HG03108 (cell line): ENCODE measurements at regions not wholly inside any gene's neighbourhood (a gene's known extent, or its start where the extent isn't known, plus 50 kb on each side); places are given as distances from the start of the nearest gene placed in this dataset.
A peak's percentile ranks its signal among the peaks of the same experiment; 100 is the strongest.
"Not testable (repeated sequence)": the region's sequence is repeated elsewhere in the genome, so short reads cannot be mapped to it uniquely, and the experiment has no call there.

Experiments used
- ATAC-seq: cut with Tn5 transposase; IDR thresholded peaks from one replicate; pipeline ENCODE4 v1.9.1; 2021; ENCODE audit warnings: moderate library complexity; ENCODE audit not compliant: unreplicated experiment

DNA sequence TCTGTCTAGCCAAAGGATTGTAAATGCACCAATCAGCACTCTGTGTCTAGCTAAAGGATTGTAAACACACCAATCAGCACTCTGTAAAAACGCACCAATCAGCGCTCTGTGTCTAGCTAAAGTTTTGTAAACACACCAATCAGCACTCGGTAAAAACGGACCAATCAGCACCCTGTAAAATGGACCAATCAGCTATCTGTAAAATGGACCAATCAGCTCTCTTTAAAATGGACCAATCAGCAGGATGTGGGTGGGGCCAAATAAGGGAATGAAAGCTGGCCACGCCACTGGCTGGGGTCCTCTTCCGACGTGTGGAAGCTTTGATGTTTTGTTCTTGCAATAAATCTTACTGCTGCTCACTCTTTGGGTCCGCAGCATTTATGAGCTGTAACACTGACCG is 151.1 kb upstream of the SPTLC3 start:
- ATAC-seq: not testable (repeated sequence)

DNA sequence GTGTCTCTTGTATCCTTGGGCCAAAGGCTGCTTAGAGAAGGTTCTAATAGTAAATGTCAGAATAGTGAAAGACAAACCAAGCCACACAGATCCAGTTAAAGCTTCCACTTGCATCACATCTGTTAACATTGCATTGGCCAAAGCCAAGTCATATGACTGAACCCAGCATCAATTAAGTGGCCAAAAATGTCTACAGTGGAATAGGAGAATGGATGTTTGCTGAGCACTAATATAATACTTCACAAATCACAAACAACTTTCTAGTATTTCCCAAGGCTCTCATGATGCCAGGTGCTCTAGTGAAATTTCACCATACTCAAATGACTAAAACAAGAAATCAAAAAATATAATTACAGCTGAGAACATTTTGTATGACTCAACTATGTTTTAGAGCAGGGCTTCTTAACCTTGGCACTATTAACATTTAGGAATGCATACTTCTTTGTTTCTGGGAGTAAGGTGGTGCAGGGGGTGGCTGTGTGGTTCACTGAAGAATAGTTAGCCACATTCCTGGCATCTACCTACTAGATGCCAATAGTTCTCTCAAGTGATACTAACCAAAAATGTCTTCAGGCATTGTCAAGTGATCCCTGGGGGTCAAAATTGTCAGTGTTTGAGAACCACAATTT is 148.0 kb upstream of the SPTLC3 start:
- ATAC-seq: no peak

DNA sequence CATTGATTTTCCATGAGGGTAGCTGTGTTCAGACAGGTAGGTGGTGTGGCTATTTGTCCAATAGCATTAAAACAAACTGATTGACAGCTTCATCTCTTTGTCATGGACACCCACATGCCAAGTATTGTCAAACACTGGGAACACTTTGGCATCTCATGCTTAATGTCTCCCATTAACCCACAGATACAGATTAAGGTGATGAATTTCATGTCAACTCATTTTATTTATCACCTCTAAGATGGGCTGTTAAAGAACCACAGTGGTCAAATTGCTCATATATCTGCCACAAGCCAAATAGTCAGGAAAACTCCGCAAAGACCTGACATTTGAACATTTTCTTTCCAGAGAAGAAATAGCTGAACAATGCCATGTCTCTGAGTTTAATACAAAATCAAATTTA is 139.1 kb upstream of the SPTLC3 start:
- ATAC-seq: no peak

DNA sequence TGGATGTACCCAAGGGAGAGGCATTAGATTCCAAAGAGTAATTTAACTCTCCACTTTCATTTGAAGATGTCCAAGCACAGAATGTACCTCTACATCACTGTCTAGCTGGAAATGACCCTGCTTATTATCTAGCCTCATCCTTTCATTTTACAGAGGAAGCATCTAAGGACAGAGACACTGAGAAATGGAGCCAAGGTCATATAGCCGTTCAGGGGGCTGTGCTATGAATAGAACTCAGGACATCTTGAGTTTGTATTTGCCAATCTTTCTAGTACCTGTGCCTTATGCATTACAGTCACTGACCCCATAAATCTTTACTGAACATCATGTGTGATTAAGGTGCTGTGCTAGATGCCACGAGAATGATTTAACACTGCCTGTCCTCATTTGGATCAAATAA is 138.2 kb upstream of the SPTLC3 start:
- ATAC-seq: no peak

DNA sequence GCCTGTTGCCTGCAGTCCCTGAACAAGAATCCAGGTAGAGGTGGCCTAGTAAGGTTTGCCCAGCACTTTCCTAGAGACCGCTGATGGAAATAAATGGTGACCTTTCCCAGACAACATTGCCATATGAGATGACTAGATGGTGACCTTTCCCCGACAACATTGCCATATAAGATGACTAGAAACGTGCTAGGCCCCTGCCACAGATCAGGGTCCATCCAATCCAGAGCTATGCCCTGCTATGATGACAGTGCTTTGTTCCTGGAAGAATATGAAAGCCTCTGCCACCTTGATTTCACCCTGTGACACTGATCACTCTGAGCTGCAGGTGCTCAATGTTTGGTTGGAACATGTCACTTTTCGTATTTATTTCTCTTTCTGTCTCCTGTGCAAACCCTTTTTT is 133.8 kb upstream of the SPTLC3 start:
- no peak for ATAC-seq

DNA sequence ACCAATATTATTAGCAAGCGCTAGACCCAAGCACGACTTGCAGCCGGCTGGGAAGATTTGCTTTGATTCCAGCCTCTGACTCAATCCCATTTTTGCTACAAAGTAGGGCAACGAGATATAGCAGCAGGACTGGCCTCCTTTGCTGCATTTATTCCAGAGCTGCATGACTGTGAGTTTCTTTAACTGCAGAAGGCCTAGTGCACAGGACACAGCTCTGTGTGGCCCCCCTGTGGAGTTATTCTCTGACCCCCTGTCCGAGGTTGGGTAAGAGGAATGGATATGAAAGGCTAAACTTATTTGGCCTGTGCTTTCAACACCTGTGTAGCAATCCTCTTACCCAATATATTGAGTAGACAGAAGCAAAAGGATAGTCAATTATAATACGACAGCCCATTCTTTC is 133.3 kb upstream of the SPTLC3 start:
- ATAC-seq: no peak

DNA sequence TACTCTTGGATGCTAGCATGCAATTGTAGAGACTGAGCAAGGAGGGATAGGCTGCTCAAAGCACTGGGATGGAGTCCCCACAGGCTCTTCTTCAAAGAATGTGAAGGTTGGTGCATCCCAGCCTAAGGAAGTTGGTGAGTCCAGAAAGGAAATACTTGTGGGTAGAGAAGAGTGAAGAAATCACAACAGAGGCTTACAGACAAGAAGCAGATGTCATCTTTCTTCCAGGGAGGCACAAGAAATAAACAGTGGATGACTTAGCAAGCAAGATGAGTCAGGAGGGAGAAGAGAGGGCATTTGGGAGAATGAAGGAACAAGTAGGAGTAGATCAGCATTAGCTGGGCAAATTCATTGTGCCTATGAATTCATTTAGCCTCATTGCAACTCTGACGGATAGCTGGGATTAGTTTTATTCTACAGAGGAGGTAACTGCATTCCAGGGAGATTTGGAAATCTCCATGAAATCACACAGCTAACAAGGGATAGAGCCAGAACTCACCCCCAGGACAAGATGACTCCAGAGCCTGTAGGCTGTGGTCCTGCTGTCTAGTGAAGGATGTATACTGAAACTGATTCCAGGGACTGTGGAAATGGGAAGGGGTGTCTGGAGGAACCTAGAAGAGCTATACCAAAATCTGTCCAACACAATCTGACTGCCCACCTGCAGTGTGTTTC is 125.8 kb upstream of the SPTLC3 start:
- ATAC-seq: no peak

DNA sequence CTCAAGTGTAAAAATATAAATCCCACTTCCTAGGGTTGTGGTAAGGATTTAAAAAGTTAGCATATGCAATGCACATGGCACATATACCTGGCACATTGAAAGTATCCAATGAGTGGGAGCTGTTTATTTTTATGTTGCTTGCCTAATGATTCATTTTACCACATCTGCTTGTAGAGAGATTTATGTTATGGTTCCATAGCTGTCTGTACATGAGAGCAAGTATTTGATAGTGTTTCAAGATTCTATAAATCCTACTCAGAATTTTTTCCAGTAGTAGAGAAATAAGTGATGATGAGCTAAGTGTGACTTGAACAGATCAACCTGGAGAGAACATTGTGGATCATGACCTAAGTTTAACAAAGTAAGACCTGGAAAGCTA is 125.3 kb upstream of the SPTLC3 start:
- ATAC-seq: no peak

DNA sequence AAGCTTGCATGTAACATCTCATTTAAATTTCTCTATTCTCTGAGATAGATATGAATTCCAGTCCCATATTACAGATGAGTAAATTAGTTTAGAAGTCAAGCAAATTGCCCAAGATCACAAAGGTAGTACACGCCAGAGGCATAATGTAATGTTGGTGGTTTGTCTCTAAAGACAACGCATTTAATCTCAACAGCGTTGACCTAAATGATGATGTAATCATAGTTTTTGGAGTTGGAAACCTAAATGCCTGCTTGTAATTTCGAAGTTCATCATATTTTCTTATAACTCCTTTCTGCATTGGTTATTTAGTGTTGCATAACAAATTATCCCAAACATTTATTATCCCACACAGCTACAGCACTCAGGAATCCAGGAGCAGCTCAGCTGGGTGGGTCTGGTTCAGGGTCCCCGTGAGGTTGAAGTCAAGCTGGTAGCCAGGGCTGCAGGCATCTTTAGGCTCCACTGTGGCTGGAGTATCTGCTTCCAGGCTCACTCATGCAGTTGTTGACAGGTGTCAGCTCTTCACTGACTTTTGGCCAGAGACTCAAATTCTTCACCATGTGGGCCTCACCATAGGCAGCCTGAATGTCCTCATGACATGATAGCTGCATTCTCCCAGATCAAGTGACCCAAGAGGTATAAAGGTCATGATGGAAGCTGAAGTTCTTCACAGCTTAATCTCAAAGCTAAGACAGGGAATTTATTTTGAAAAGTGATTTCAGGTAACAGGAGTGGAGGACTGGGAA is 122.0 kb upstream of the SPTLC3 start:
- no peak for ATAC-seq

DNA sequence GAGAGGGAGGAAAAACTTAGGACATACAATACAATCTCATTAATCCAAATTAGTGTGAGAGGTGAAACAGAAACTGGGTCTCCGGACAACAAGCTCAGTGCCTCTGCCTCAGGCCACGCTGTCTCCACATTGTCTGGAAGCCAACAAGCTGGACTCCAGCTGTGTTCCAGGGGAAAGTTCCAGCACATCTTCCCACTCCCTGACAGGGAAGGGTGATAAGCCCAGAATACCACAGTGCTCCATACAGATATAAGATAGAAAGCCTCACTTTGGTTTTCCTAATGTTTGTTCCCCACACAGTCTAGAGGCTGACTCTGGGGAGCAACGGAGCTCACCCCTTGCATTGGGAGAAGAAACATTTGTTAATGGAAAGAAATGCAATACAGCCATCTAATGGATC is 117.1 kb upstream of the SPTLC3 start:
- no peak for ATAC-seq

DNA sequence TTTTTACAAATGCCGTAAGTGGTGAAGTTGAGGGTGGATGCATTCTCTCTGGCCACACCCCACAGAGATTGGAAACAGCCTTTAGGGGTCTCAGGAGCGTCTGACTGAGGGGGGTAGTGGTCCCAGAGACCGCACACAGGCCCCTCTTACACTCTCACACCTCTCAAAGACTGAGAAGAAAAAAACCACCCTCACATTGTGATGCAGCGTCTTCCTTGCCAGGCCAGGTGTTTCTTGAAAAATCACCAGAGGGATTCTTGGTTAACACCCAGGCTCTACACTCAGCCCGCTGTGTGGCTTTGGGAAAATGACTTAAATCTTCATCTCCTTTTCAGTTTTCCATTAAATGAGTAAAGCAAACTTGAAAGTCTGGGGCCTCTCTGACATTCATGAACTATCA is 115.8 kb upstream of the SPTLC3 start:
- no peak for ATAC-seq

DNA sequence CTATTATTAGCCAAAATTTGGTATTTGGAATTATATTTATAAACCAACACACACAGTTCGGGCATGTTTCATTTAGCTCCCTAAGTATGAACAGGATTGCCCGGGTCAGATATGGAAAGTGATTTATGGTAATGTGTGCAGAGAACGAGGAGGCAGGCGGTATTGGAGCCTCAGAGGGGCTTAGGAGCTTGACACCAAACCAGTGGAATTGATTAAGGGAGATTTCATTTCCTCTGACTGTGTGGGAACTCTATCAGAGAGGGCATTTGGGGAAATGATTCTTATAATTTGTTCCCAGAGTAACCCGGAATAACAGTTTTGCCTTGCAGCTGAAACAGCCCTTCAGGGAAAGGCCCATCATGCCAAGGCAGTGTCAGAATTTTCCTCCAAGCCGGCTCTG is 115.1 kb upstream of the SPTLC3 start:
- no peak for ATAC-seq

DNA sequence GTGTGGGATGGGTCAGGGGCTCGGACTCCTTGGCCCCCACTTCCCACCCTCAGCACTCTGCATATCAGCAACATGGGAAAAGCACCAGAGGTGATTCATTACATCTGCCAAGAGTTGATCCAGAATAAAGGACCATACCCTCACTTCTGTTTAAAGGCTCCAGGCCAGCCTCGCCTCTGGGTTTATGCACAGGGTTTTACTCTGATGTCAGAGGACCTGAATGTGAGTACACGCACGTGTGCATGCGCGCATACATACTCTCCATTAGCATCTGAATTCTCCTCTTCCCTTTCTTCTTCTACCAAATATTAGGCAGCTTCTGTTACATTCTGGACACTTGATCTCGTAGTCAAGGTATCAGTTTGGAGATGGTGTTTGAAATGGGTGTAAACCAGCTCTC is 114.7 kb upstream of the SPTLC3 start:
- ATAC-seq: no peak

DNA sequence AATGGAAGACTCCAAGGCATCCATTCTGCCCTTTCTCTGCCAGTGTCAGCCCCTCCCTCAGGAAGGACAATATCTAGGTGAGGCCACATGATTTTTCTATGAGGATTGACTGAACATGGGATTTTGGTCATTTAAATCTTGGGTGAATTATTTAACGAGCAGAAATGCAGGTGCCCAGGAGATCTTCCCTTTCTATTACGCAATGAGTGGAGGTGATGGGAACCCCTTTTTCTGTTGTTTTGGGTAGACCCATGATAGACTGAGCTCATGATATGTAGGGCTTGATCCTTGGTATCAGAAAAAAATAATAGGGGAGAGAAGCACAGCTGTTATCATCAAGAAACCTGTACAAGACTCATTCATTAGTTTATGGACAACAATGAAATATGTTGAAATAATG is 112.6 kb upstream of the SPTLC3 start:
- no peak for ATAC-seq

DNA sequence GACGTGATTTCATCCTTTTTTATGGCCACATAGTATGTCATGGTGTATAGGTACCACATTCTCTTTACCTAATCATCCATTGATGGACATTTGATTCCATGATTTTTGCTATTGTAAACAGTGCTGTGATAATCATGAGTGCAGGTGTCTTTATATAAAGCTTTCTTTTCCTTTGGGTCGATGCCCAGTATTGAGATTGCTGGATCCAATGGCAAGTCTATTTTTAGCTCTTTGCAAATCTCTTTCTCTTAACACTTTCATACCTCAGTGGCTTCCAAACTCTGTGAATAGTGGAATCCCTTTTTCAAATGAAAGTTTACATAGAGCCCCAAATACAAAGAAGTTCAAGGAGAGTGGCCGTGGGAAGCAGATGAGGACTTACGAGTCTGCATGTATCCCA is 105.8 kb upstream of the SPTLC3 start:
- ATAC-seq: no peak

DNA sequence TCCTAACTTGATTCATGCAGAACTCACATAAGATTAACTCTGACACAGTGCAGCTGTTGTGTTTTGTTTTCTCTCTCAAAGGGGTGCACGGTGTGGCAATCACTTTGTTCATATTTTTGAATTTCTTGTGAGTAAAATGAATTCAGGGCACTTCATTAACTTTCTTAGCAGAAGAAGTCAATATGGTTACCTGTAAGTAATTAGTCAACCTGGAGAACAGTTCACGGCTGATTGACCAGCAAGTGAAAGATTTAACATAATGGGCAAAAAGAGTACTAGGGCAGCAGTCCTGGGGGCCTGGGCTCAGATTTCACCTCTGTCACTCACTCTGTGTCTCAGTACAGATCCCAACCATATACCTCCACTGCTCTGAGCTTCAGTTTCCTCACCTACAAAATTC is 102.4 kb upstream of the SPTLC3 start:
- no peak for ATAC-seq

DNA sequence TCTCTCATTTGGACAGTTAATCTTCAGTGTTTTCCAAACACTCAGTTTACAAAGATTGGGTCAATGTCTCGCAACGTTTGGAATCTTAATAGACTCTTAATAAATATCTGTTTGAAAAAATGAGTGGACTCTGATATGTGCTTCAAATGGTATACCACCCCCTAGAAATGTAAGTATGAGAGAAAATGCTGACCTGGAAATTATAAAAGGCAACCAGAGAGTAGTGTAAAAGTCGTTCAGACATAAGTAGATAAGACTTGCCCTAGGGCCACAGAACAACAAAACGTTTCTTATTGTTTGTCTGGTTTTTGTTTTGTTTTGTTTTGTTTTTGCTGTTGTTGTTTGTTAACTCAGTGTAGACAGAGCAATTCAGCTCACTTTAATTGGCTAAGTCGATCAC is 97.4 kb upstream of the SPTLC3 start:
- no peak for ATAC-seq

DNA sequence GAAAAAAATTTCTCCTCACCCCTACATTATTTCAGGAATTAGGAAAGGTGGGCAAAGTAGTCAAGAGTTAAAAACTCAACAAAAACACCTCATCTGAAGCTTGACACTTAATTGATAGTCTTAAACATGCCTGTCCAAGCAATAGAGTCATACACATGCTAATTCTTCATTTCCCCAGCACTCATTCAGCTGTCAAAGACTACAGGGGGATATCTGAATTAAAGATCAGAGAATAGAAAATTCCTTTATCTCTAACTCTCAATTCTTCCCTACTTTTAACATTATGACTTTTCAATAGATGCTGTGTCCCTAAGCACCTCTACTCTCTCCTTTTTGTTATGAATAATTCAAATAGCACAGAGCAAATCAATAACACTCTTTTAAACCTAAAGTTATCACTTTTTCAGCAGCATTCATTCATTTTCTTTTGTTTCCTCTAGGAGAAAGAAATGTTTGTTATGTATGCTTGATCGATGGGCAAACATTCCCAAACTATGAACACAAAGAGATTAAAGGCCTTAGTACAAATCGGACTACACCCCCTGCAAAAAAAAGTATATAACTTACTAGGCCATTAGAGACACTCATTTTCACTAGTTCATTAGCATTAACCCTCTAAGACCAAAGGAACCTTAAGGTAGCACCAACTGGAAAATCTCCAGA is 94.9 kb upstream of the SPTLC3 start:
- ATAC-seq: no peak

DNA sequence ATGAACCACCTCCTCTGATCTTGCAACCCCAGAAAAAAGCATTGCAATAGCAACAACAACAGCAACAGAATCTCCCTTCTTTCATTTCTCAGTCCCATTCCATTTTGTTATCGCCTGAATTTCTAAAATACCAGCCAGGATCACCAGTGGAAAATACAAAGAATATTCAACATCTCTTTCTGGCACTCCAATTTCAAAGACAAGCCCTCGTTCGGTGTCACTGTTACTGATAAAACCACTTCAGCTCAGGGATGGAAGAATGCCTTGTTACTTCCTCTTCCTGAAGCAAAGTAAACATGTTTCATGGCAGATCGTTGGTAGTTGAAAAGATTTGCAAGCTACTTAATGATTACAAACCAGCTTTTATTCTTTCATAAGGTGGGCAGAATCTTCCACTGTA is 94.0 kb upstream of the SPTLC3 start:
- ATAC-seq: no peak

DNA sequence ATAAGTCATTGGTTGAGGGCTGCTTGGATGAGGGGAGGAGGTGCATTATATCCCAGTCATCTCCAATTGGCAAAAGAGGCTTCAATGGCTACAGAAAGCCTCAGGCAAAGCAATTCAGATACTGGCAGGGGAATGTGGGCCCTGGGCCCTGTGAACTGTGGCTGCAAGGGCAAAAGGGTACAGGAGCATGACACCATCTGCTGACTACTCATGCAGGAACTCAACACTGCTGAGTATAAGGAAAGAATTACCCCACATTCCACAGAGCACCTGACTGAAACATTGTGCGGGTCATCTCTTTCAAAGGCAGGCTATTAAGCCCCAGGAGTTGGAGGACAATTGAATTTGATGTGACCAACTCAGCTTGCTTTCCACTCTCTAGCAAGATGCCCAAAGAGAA is 92.1 kb upstream of the SPTLC3 start:
- no peak for ATAC-seq

DNA sequence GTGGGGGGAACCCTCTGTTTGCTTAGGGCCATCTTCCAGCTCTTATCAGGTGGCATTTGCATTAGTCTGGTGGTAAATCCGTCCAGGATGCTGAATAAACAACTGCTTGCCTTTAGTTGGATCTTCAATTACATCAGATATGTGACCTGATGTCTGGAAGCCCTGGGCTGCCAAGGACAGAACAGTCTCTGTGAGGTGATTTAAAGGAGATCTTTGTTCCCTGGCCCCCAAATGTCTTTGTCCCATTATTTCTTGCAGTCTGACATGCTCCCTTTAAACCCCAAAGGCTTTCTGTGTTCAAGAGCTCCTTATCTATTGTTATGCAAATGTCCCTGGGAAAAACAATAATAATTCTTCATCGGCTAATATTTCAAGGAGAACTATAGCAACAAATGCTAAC is 84.6 kb upstream of the SPTLC3 start:
- no peak for ATAC-seq

DNA sequence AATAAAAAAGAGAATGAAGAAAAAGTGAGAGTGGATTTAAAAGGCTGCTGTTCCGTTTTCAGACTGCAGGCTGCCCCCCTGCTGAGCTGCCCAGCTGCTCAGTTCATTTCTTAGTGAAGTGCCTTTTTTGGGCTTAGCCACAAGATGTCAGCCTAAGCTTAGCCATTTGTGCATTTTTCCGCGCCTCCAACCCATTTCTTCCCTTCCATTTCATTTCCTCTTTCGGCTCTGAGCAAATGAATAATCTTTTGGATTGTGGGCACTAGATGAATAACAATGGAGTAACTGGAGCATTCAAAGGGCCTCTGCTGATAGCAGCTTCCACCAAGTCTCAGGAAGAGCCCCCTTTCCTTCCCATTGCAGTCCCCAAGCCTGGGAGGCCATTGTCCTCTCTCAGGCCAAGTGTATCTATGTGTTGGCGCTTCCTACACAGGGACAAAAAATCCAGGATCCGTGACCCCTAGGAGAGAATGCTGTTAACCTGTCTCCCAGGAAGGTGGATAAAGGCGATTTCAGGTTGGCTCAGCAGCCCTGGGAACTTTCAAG is 83.5 kb upstream of the SPTLC3 start:
- peak; percentile 94 for ATAC-seq
